ENCODE measurements at regions not wholly inside any gene's neighbourhood (a gene's known extent, or its start where the extent isn't known, plus 50 kb on each side); places are given as distances from the start of the nearest gene placed in this dataset.

GRCh38 chr6:94498099-94498498 lies 1078.7 kb upstream of the EPHA7 start:
- Mint-ChIP-seq H3K4me3 (no peak overlapping the region), H3K9me3 (ENCODE audit: insufficient read depth) (no peaks in the 10 kb centered on the region), H3K36me3 (ENCODE audit: low read depth) (no peaks in the 10 kb centered on the region), H3K27me3 (ENCODE audit: low read depth) (no peaks in the 10 kb centered on the region), H3K27ac (no peak overlapping the region), H3K4me1 (ENCODE audit: low read depth) (no peaks in the 10 kb centered on the region)
- POLR2A ChIA-PET, result no interaction called here
- CTCF ChIA-PET, result no interaction called here
- ATAC-seq, result no peak
- DNase-seq, result no peak

DNA sequence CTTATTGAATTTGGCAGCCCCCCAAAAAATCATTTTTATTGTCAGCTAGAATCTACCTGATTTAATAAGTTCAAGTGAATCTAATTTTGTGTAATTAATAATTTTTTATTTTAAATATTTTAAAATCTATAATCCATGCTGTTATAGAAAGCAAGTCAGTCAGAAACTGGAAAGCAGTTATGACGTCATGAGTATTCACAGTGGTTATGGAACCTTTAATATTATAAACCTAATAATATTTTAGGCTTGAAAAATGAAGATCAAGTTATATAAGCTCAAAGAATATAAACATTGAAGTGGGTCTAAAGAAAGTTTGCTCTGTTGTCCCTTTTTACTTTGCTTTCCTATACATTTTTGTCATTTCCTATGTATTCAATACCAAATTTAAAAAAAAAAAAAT lies 1075.1 kb upstream of the EPHA7 start:
- H3K27ac Mint-ChIP-seq, result no peak overlapping the region
- POLR2A ChIA-PET, result no interaction called here
- H3K4me1 Mint-ChIP-seq (ENCODE audit: low read depth), result no peaks in the 10 kb centered on the region
- CTCF ChIA-PET, result no interaction called here
- DNase-seq, result no peak
- H3K4me3 Mint-ChIP-seq, result no peak overlapping the region
- H3K36me3 Mint-ChIP-seq (ENCODE audit: low read depth), result no peaks in the 10 kb centered on the region
- H3K27me3 Mint-ChIP-seq (ENCODE audit: low read depth), result no peaks in the 10 kb centered on the region
- peaks cover 6% of the 10 kb centered on the region for H3K9me3 Mint-ChIP-seq (ENCODE audit: insufficient read depth)
- no peak for ATAC-seq

DNA sequence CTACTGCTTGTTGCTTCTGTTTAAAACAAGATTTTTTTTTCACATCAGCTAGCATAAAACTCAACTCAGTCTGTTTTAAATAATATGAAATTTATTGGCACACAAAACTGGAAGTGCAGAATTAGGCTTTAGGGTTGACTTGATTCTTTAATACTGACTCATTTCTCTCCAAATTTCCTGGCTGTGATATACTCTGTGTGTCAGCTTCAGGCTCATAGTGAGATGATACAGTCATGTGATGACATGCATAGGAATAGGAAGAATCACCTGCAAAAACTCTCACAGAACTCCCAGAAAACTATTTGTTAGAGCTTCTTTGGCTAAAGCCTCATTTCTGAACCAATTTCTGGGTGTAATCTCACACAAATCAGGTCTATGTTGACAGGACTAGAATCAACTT lies 1068.0 kb upstream of the EPHA7 start:
- no peak overlapping the region for H3K27ac Mint-ChIP-seq
- ChIA-PET CTCF (no interaction called here), POLR2A (no interaction called here)
- no peaks in the 10 kb centered on the region for H3K27me3 Mint-ChIP-seq (ENCODE audit: low read depth)
- H3K9me3 Mint-ChIP-seq (ENCODE audit: insufficient read depth), result peaks cover 12% of the 10 kb centered on the region
- no peaks in the 10 kb centered on the region for H3K36me3 Mint-ChIP-seq (ENCODE audit: low read depth)
- ATAC-seq, result no peak
- DNase-seq, result no peak
- no peaks in the 10 kb centered on the region for H3K4me1 Mint-ChIP-seq (ENCODE audit: low read depth)
- no peak overlapping the region for H3K4me3 Mint-ChIP-seq

DNA sequence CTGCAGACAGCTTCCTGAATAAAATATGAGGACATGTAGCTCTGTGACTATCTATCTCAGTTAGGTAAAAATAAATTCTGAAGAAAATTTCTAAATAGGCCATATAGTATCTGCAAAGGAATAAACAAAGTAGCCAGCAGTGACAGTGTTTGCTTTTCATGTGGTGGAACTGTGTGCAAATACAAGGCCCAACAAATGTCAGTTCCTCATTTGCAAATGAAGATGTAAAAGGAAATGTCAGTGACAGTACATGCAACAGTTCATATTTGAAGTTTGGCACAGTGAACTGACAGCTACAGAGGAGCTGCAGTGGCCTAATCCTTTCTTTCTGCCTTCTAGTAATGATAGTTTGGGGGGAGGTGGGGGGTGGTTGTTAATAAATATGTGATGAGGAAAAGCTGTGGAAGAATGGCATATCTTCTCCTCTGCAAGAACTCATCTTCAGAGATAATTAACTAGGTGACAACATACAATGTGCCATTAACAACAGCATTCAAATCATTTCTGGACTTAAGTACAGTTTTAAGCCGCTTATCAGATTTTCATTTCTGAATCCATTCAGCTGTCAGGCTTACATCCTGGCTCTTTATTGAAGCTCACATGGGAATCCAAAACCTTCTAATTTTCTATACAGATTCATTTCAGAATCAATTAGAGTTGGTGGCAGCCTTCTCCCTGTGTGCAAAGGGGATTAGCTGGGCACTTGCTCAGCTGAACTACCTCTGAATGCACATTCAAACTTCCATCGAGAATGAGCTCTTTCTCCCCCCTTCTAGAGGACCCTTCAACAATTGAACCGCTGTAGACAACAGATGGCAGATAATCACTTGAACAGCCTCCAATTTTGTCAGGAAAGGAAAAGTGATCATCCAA lies 1059.0 kb upstream of the EPHA7 start:
- no peak overlapping the region for H3K27ac Mint-ChIP-seq
- no peak overlapping the region for H3K4me3 Mint-ChIP-seq
- ChIA-PET POLR2A (no interaction called here), CTCF (no interaction called here)
- peaks cover 12% of the 10 kb centered on the region for H3K9me3 Mint-ChIP-seq (ENCODE audit: insufficient read depth)
- H3K27me3 Mint-ChIP-seq (ENCODE audit: low read depth), result no peaks in the 10 kb centered on the region
- no peaks in the 10 kb centered on the region for H3K4me1 Mint-ChIP-seq (ENCODE audit: low read depth)
- DNase-seq (no peak), ATAC-seq (no peak)
- H3K36me3 Mint-ChIP-seq (ENCODE audit: low read depth), result no peaks in the 10 kb centered on the region

GRCh38 chr6:94468830-94469229 lies 1049.5 kb upstream of the EPHA7 start:
- no peak for ATAC-seq
- Mint-ChIP-seq H3K4me3 (no peak overlapping the region), H3K4me1 (ENCODE audit: low read depth) (no peaks in the 10 kb centered on the region), H3K36me3 (ENCODE audit: low read depth) (no peaks in the 10 kb centered on the region), H3K9me3 (ENCODE audit: insufficient read depth) (no peaks in the 10 kb centered on the region), H3K27ac (no peak overlapping the region), H3K27me3 (ENCODE audit: low read depth) (no peaks in the 10 kb centered on the region)
- ChIA-PET CTCF (no interaction called here), POLR2A (no interaction called here)
- no peak for DNase-seq

GRCh38 chr6:94464018-94464510 lies 1044.7 kb upstream of the EPHA7 start:
- CTCF ChIA-PET, result no interaction called here
- Mint-ChIP-seq H3K27me3 (ENCODE audit: low read depth) (no peaks in the 10 kb centered on the region), H3K9me3 (ENCODE audit: insufficient read depth) (peaks cover 7% of the 10 kb centered on the region), H3K27ac (no peak overlapping the region), H3K4me1 (ENCODE audit: low read depth) (no peaks in the 10 kb centered on the region), H3K36me3 (ENCODE audit: low read depth) (no peaks in the 10 kb centered on the region), H3K4me3 (no peak overlapping the region)
- POLR2A ChIA-PET, result no interaction called here
- DNase-seq (no peak), ATAC-seq (no peak)

DNA sequence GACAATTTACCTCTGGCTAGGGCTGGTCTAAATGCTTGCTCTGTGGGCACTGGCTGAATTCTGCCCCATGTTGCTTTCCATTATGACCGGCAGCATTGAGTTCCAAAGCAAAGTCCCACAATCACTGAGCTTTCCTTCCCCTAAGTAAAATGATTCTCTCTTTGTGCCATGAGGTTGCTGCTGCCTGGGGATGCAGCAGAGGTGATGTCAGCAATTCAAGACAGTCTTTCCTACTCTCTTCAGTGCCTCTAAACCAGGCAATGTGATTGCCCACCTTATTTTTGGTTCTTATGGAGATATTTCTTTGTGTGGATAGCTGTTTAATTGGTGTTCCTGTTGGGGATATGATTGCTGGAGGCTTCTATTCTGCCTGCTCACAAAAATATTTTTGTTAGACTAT lies 1043.9 kb upstream of the EPHA7 start:
- Mint-ChIP-seq H3K4me1 (ENCODE audit: low read depth) (no peaks in the 10 kb centered on the region), H3K27ac (no peak overlapping the region), H3K36me3 (ENCODE audit: low read depth) (no peaks in the 10 kb centered on the region), H3K9me3 (ENCODE audit: insufficient read depth) (peaks cover 7% of the 10 kb centered on the region), H3K4me3 (no peak overlapping the region), H3K27me3 (ENCODE audit: low read depth) (no peaks in the 10 kb centered on the region)
- DNase-seq (no peak), ATAC-seq (no peak)
- ChIA-PET POLR2A (no interaction called here), CTCF (no interaction called here)

- POLR2A ChIA-PET, result no interaction called here
- CTCF ChIA-PET, result no interaction called here
- DNase-seq, result no peak
- ATAC-seq, result no peak
- Mint-ChIP-seq H3K4me3 (no peak overlapping the region), H3K4me1 (ENCODE audit: low read depth) (no peaks in the 10 kb centered on the region), H3K27ac (no peak overlapping the region), H3K9me3 (ENCODE audit: insufficient read depth) (peaks cover 7% of the 10 kb centered on the region), H3K27me3 (ENCODE audit: low read depth) (no peaks in the 10 kb centered on the region), H3K36me3 (ENCODE audit: low read depth) (no peaks in the 10 kb centered on the region)
These were observed 1042.9 kb upstream of the EPHA7 start for GRCh38 chr6:94462231-94462630.

DNA sequence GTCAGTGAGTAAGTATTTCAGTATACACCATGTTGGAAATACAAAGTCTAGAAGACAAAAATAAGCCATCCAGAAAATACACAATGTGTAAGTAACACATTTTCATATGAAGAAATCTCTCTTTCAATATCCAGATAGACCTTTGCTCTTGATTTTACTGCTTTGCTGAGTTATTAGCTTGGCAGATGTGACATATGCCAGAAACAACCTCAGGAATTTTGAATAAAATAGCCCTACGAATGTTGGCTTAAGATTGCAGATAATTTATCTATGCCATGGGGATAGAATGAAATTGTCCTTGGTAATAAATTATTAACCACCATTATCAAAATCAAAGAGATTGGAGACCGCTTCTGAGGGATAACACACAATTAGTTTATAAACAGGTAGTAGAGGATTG lies 1036.9 kb upstream of the EPHA7 start:
- peaks cover 4% of the 10 kb centered on the region for H3K9me3 Mint-ChIP-seq (ENCODE audit: insufficient read depth)

DNA sequence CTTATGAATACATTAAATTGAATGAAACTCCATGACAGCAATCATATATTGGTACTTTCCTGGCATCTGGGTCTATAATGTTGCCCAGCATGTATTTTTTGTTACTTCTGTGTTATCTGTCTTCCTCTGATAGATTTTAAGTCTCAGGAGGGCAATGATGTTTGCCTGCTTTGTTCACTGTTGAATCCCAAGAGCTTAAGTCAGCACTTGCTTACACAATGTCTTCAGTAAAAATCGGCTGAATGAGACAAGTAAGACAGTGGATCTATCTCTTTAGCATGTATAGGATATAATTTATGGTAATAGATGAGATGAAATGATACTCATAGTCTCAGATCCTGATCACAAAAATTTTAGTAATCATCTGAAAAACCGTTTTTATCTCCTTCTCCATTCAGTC lies 1034.9 kb upstream of the EPHA7 start:
- no peak for DNase-seq
- Mint-ChIP-seq H3K27me3 (ENCODE audit: low read depth) (no peaks in the 10 kb centered on the region), H3K9me3 (ENCODE audit: insufficient read depth) (peaks cover 4% of the 10 kb centered on the region), H3K4me3 (no peak overlapping the region), H3K4me1 (ENCODE audit: low read depth) (no peaks in the 10 kb centered on the region), H3K36me3 (ENCODE audit: low read depth) (no peaks in the 10 kb centered on the region), H3K27ac (no peak overlapping the region)
- CTCF ChIA-PET, result no interaction called here
- POLR2A ChIA-PET, result no interaction called here
- ATAC-seq, result no peak

More for the DNA sequence above, 1036.9 kb upstream of the EPHA7 start:
- Mint-ChIP-seq H3K36me3 (ENCODE audit: low read depth) (no peaks in the 10 kb centered on the region), H3K4me1 (ENCODE audit: low read depth) (no peaks in the 10 kb centered on the region), H3K27ac (no peak overlapping the region), H3K27me3 (ENCODE audit: low read depth) (no peaks in the 10 kb centered on the region), H3K4me3 (no peak overlapping the region)
- DNase-seq (no peak), ATAC-seq (no peak)
- CTCF ChIA-PET, result no interaction called here
- POLR2A ChIA-PET, result no interaction called here

DNA sequence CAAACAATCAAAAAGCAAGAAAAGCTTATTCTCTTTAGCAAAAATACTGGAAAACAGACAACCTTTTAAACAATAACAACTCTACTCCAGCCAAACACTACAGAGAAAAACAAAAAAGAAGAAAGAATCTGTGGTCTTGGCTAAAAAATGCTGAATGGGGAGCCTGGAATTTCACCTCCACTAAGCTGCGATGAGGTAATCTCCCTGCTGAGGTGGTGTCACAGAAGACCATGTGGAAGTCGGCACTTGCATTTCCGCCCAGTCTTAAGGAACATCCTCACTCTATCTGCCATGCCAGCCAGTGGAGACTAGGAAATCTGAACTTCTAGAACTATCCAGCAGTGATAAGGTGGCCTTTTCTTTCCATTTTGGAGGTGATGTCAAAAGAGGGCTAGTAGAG lies 1026.8 kb upstream of the EPHA7 start:
- no peak overlapping the region for H3K27ac Mint-ChIP-seq
- H3K9me3 Mint-ChIP-seq (ENCODE audit: insufficient read depth), result no peaks in the 10 kb centered on the region
- H3K27me3 Mint-ChIP-seq (ENCODE audit: low read depth), result no peaks in the 10 kb centered on the region
- H3K4me3 Mint-ChIP-seq, result no peak overlapping the region
- ATAC-seq, result no peak
- H3K36me3 Mint-ChIP-seq (ENCODE audit: low read depth), result no peaks in the 10 kb centered on the region
- ChIA-PET POLR2A (no interaction called here), CTCF (no interaction called here)
- H3K4me1 Mint-ChIP-seq (ENCODE audit: low read depth), result no peaks in the 10 kb centered on the region
- DNase-seq, result no peak

DNA sequence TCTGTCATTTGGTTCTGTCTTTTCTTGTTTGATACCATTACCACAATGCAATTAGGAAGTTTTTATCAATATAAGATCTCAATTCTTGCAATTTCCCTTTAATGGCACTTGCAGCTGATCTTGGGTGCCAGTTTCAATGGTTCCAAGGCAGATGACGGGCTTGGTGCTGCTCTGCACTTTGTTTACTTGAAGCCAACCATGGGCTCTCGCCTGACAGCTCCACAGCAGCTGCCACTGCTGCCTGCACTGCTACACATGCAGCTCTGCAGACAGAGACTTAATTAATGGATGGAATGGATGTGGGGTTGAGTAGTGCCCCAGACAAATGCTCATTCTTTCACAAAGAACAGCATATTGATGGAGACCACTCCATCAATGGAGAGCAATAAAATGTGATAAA lies 1024.3 kb upstream of the EPHA7 start:
- no peaks in the 10 kb centered on the region for H3K27me3 Mint-ChIP-seq (ENCODE audit: low read depth)
- H3K27ac Mint-ChIP-seq, result no peak overlapping the region
- ChIA-PET CTCF (no interaction called here), POLR2A (no interaction called here)
- ATAC-seq (no peak), DNase-seq (no peak)
- H3K9me3 Mint-ChIP-seq (ENCODE audit: insufficient read depth), result no peaks in the 10 kb centered on the region
- no peak overlapping the region for H3K4me3 Mint-ChIP-seq
- no peaks in the 10 kb centered on the region for H3K36me3 Mint-ChIP-seq (ENCODE audit: low read depth)
- H3K4me1 Mint-ChIP-seq (ENCODE audit: low read depth), result no peaks in the 10 kb centered on the region

DNA sequence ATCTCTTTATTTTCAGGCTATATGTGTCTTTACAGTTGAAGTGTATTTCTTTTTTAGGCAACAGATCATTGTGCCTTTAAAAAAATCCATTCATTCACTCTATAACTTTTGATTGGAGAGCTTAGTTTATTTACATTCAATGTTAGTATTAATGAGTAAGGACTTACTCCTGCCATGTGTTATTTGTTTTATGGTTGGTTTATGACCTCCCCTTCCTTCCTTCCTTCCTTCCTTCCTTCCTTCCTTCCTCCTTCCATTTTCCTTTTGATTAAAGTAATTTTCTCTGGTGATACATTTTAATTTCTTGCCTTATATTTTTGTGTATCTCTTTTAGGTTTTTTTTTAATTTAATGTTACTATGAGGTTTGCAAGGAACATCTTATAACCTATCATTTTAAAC lies 1005.3 kb upstream of the EPHA7 start:
- Mint-ChIP-seq H3K27me3 (ENCODE audit: low read depth) (no peaks in the 10 kb centered on the region), H3K4me3 (no peak overlapping the region), H3K27ac (no peak overlapping the region), H3K9me3 (ENCODE audit: insufficient read depth) (peaks cover 27% of the 10 kb centered on the region), H3K36me3 (ENCODE audit: low read depth) (no peaks in the 10 kb centered on the region), H3K4me1 (ENCODE audit: low read depth) (no peaks in the 10 kb centered on the region)
- DNase-seq (no peak), ATAC-seq (no peak)
- CTCF ChIA-PET, result no interaction called here
- POLR2A ChIA-PET, result no interaction called here
